SK-N-SH treated with all-trans-retinoic acid at 6 μM for 48 hours (cell line): ENCODE measurements at regions not wholly inside any gene's neighbourhood (a gene's known extent, or its start where the extent isn't known, plus 50 kb on each side); places are given as distances from the start of the nearest gene placed in this dataset.

ENCODE experiments used
- GLIS3 ChIP-seq: fragments of 250-450 bp; sonication (Bioruptor Pico); IDR thresholded peaks from 2 replicates; pipeline ENCODE4 v1.5.0; 2020; ENCODE audit warnings: mild to moderate bottlenecking, moderate library complexity
- ZC3H10 ChIP-seq: fragments of 250-450 bp; sonication (Bioruptor Pico); IDR thresholded peaks from 2 replicates; pipeline ENCODE4 v1.5.1; 2021; ENCODE audit warnings: mild to moderate bottlenecking, moderate library complexity
- ZFP30 ChIP-seq: fragments of 450-650 bp; formaldehyde crosslinking; IDR thresholded peaks from 2 replicates; pipeline ENCODE4 v1.5.0; 2022; ENCODE audit warnings: mild to moderate bottlenecking, moderate library complexity
- TF ChIP-seq, protein P1 (sequence below): fragments of 250-450 bp; sonication (Bioruptor Pico); IDR thresholded peaks from 2 replicates; pipeline ENCODE4 v1.5.0; 2020; ENCODE audit warnings: mild to moderate bottlenecking, moderate library complexity
- TF ChIP-seq, protein P2 (sequence below): fragments of 250-450 bp; sonication (Bioruptor Pico); IDR thresholded peaks from 2 replicates; pipeline ENCODE4 v1.8.0; 2020; ENCODE audit warnings: mild to moderate bottlenecking, moderate library complexity, borderline replicate concordance

DNA sequence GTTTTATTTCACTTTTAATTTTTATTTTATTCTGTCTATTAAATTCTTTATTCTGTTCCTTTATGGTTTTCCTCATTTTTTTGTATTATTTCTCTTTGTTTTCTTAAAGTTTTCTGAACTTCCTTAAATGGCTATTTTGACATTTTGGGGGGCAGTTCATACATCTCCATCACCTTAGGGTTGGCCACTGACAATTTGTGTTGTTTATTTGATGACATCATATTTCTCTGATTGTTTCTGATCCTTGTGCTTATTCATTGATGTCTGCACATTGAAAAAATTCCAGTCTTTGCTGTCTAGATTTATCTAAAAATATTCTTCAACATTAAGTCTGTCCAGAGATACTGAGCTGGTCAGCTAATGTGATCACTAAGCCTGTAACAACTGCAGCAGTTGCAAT lies 379.5 kb upstream of the EYS start:
- no peak for TF ChIP-seq ZFP30 (CRISPR knock-in tag)
- TF ChIP-seq ZC3H10 (CRISPR knock-in tag) = no peak
- TF ChIP-seq, protein P1, sequence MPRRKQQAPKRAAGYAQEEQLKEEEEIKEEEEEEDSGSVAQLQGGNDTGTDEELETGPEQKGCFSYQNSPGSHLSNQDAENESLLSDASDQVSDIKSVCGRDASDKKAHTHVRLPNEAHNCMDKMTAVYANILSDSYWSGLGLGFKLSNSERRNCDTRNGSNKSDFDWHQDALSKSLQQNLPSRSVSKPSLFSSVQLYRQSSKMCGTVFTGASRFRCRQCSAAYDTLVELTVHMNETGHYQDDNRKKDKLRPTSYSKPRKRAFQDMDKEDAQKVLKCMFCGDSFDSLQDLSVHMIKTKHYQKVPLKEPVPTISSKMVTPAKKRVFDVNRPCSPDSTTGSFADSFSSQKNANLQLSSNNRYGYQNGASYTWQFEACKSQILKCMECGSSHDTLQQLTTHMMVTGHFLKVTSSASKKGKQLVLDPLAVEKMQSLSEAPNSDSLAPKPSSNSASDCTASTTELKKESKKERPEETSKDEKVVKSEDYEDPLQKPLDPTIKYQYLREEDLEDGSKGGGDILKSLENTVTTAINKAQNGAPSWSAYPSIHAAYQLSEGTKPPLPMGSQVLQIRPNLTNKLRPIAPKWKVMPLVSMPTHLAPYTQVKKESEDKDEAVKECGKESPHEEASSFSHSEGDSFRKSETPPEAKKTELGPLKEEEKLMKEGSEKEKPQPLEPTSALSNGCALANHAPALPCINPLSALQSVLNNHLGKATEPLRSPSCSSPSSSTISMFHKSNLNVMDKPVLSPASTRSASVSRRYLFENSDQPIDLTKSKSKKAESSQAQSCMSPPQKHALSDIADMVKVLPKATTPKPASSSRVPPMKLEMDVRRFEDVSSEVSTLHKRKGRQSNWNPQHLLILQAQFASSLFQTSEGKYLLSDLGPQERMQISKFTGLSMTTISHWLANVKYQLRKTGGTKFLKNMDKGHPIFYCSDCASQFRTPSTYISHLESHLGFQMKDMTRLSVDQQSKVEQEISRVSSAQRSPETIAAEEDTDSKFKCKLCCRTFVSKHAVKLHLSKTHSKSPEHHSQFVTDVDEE (CRISPR knock-in tag) = no peak
- TF ChIP-seq GLIS3 (CRISPR knock-in tag) = no peak
- TF ChIP-seq, protein P2, sequence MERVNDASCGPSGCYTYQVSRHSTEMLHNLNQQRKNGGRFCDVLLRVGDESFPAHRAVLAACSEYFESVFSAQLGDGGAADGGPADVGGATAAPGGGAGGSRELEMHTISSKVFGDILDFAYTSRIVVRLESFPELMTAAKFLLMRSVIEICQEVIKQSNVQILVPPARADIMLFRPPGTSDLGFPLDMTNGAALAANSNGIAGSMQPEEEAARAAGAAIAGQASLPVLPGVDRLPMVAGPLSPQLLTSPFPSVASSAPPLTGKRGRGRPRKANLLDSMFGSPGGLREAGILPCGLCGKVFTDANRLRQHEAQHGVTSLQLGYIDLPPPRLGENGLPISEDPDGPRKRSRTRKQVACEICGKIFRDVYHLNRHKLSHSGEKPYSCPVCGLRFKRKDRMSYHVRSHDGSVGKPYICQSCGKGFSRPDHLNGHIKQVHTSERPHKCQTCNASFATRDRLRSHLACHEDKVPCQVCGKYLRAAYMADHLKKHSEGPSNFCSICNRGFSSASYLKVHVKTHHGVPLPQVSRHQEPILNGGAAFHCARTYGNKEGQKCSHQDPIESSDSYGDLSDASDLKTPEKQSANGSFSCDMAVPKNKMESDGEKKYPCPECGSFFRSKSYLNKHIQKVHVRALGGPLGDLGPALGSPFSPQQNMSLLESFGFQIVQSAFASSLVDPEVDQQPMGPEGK (CRISPR knock-in tag) = no peak
